Thoracic aorta (tissue), 2 donors: ENCODE measurements at regions not wholly inside any gene's neighbourhood (a gene's known extent, or its start where the extent isn't known, plus 50 kb on each side); places are given as distances from the start of the nearest gene placed in this dataset.

Experiments used
- ATAC-seq: fragments of 150-250 bp; one replicate; pipeline ENCODE4 v1.8.0; 2017; ENCODE audit warnings: low read depth; ENCODE audit not compliant: insufficient number of reproducible peaks, low FRiP score
- DNase-seq: peaks from one replicate; pipeline ENCODE4 v3.0.0-alpha.2; 2020; ENCODE audit warnings: low spot score
- H3K27ac ChIP-seq, 2 donors: fragments of 200-600 bp; sonication (generic); 1 replicate in 1 of 2; 2 replicates in 1 of 2; pipeline ENCODE4 v1.5.1; 2016; ENCODE audit warnings: mild to moderate bottlenecking in 2 of 2, moderate library complexity in 2 of 2
- H3K27me3 ChIP-seq: fragments of 200-600 bp; sonication (generic); replicated peaks from 2 replicates; pipeline ENCODE4 v1.6.0; 2016; ENCODE audit warnings: mild to moderate bottlenecking; ENCODE audit not compliant: insufficient read depth
- H3K36me3 ChIP-seq: fragments of 200-600 bp; sonication (generic); one replicate; pipeline ENCODE4 v1.5.1; 2016
- H3K4me1 ChIP-seq, 2 donors: fragments of 200-600 bp; sonication (generic); 1 replicate in 1 of 2; 2 replicates in 1 of 2; pipeline versions ENCODE4 v1.5.1 to v1.6.0; 2016; ENCODE audit warnings: low read depth in 2 of 2, mild to moderate bottlenecking in 1 of 2; ENCODE audit not compliant: control insufficient read depth in 1 of 2
- H3K4me3 ChIP-seq: fragments of 200-600 bp; sonication (generic); 2 replicates; pipeline ENCODE4 v1.5.1; 2016; ENCODE audit warnings: mild to moderate bottlenecking
- H3K9me3 ChIP-seq: fragments of 200-600 bp; sonication (generic); 2 replicates; pipeline ENCODE4 v1.5.1; 2016
- CTCF ChIP-seq: fragments of 200-600 bp; sonication (generic); IDR thresholded peaks from one replicate; pipeline ENCODE4 v1.5.1; 2019; ENCODE audit warnings: antibody characterized with exemption

GRCh38 chr9:11338130-11338529, 725.3 kb upstream of the PTPRD start:
- H3K4me3 ChIP-seq, result no peak overlapping the region
- no peak for DNase-seq
- H3K27ac ChIP-seq, result no peak overlapping the region
- no peaks in the 10 kb centered on the region for H3K27me3 ChIP-seq
- no peaks in the 10 kb centered on the region for H3K36me3 ChIP-seq
- TF ChIP-seq CTCF, result no peak
- no peak for ATAC-seq
- H3K4me1 ChIP-seq, result no peaks in the 10 kb centered on the region
- no peaks in the 10 kb centered on the region for H3K9me3 ChIP-seq

GRCh38 chr9:11340654-11341053, 727.9 kb upstream of the PTPRD start:
- no peak overlapping the region for H3K4me3 ChIP-seq
- no peak overlapping the region for H3K27ac ChIP-seq
- H3K9me3 ChIP-seq, result no peaks in the 10 kb centered on the region
- no peak for TF ChIP-seq CTCF
- no peaks in the 10 kb centered on the region for H3K27me3 ChIP-seq
- H3K36me3 ChIP-seq, result no peaks in the 10 kb centered on the region
- no peak for ATAC-seq
- no peaks in the 10 kb centered on the region for H3K4me1 ChIP-seq
- DNase-seq, result no peak

GRCh38 chr9:11347437-11347836, 734.6 kb upstream of the PTPRD start:
- DNase-seq, result no peak
- no peak for ATAC-seq
- Histone ChIP-seq H3K36me3 (no peaks in the 10 kb centered on the region), H3K4me3 (no peak overlapping the region), H3K27ac (no peak overlapping the region), H3K4me1 (no peaks in the 10 kb centered on the region), H3K9me3 (no peaks in the 10 kb centered on the region), H3K27me3 (no peaks in the 10 kb centered on the region)
- TF ChIP-seq CTCF, result no peak

GRCh38 chr9:11348366-11348765, 735.6 kb upstream of the PTPRD start:
- H3K9me3 ChIP-seq, result no peaks in the 10 kb centered on the region
- ATAC-seq (no peak), DNase-seq (no peak)
- H3K4me1 ChIP-seq, result no peaks in the 10 kb centered on the region
- no peak overlapping the region for H3K4me3 ChIP-seq
- no peak for TF ChIP-seq CTCF
- H3K36me3 ChIP-seq, result no peaks in the 10 kb centered on the region
- no peak overlapping the region for H3K27ac ChIP-seq
- no peaks in the 10 kb centered on the region for H3K27me3 ChIP-seq

- Histone ChIP-seq H3K27me3 (no peaks in the 10 kb centered on the region), H3K4me1 (no peaks in the 10 kb centered on the region), H3K4me3 (no peak overlapping the region), H3K27ac (no peak overlapping the region), H3K9me3 (no peaks in the 10 kb centered on the region), H3K36me3 (no peaks in the 10 kb centered on the region)
- no peak for TF ChIP-seq CTCF
- ATAC-seq, result no peak
- no peak for DNase-seq
These were observed 736.4 kb upstream of the PTPRD start for GRCh38 chr9:11349187-11349586.
